DMS 273 treated with DMSO at 0.1 percent for 48 hours (cell line): ENCODE measurements at regions not wholly inside any gene's neighbourhood (a gene's known extent, or its start where the extent isn't known, plus 50 kb on each side); places are given as distances from the start of the nearest gene placed in this dataset.
"Not testable (repeated sequence)": the region's sequence is repeated elsewhere in the genome, so short reads cannot be mapped to it uniquely, and the experiment has no call there.

Source experiments
- DNase-seq: peaks from one replicate; lab custom pipeline; 2025; lab: John Stamatoyannopoulos, UW

- DNase-seq, result no peak
These were observed 228.5 kb downstream of the DLL1 start for GRCh38 chr6:170062209-170062914.

GRCh38 chr6:170058878-170059485 lies 231.9 kb downstream of the DLL1 start:
- no peak for DNase-seq

GRCh38 chr6:170057961-170058877 lies 232.7 kb downstream of the DLL1 start:
- no peak for DNase-seq

GRCh38 chr6:170057034-170057734 lies 233.7 kb downstream of the DLL1 start:
- no peak for DNase-seq

- DNase-seq, result no peak
These were observed 234.6 kb downstream of the DLL1 start for GRCh38 chr6:170056278-170056711.

- DNase-seq, result not testable (repeated sequence)
These were observed 235.1 kb downstream of the DLL1 start for GRCh38 chr6:170055797-170056196.

- no peak for DNase-seq
These were observed 236.8 kb downstream of the DLL1 start for GRCh38 chr6:170053966-170054661.

GRCh38 chr6:170052991-170053821 lies 237.7 kb downstream of the DLL1 start:
- DNase-seq, result no peak

- no peak for DNase-seq
These were observed 239.4 kb downstream of the DLL1 start for GRCh38 chr6:170051229-170052172.

- DNase-seq, result no peak
These were observed 240.3 kb downstream of the DLL1 start for GRCh38 chr6:170050591-170051041.

- DNase-seq, result no peak
These were observed 241.0 kb downstream of the DLL1 start for GRCh38 chr6:170049641-170050561.

GRCh38 chr6:170048615-170049256 lies 242.1 kb downstream of the DLL1 start:
- DNase-seq, result no peak

- DNase-seq, result no peak
These were observed 243.1 kb downstream of the DLL1 start for GRCh38 chr6:170047823-170048222.

GRCh38 chr6:170046791-170047626 lies 243.9 kb downstream of the DLL1 start:
- DNase-seq, result no peak

GRCh38 chr6:170045981-170046667 lies 244.8 kb downstream of the DLL1 start:
- DNase-seq, result no peak

GRCh38 chr6:170045563-170045960 lies 245.3 kb downstream of the DLL1 start:
- no peak for DNase-seq
